MM.1S (cell line): ENCODE measurements at regions not wholly inside any gene's neighbourhood (a gene's known extent, or its start where the extent isn't known, plus 50 kb on each side); places are given as distances from the start of the nearest gene placed in this dataset.

Source experiments
- DNase-seq: peaks from one replicate; pipeline ENCODE4 v3.0.0-alpha.2; 2015
- H2AFZ ChIP-seq: fragments of 300-600 bp; sonication (generic); 2 replicates; pipeline ENCODE4 v1.6.0; 2016; ENCODE audit warnings: antibody characterized with exemption, low read length
- H3F3A ChIP-seq: fragments of 300-600 bp; sonication (generic); 2 replicates; pipeline ENCODE4 v1.6.1; 2016; ENCODE audit warnings: mild to moderate bottlenecking, antibody characterized with exemption, low read length, moderate library complexity, mixed read lengths; ENCODE audit not compliant: insufficient read depth
- H3K27ac ChIP-seq: fragments of 300-600 bp; sonication (generic); 2 replicates; pipeline ENCODE4 v1.5.1; 2016; ENCODE audit warnings: mild to moderate bottlenecking, low read length
- H3K27me3 ChIP-seq: fragments of 300-600 bp; sonication (generic); replicated peaks from 2 replicates; pipeline ENCODE4 v1.6.0; 2016; ENCODE audit warnings: low read length; ENCODE audit not compliant: insufficient read depth
- H3K36me3 ChIP-seq: fragments of 300-600 bp; sonication (generic); replicated peaks from 2 replicates; pipeline ENCODE4 v1.6.1; 2016; ENCODE audit warnings: mild to moderate bottlenecking, low read length, mixed read lengths; ENCODE audit not compliant: insufficient read depth
- H3K4me1 ChIP-seq: fragments of 300-600 bp; sonication (generic); 2 replicates; pipeline ENCODE4 v1.6.1; 2016; ENCODE audit warnings: low read length, mixed read lengths
- H3K4me2 ChIP-seq: fragments of 300-600 bp; sonication (generic); 2 replicates; pipeline ENCODE4 v1.6.0; 2016; ENCODE audit warnings: low read depth, low read length
- H3K4me3 ChIP-seq: fragments of 300-600 bp; sonication (generic); 2 replicates; pipeline ENCODE4 v1.5.1; 2016; ENCODE audit warnings: low read length, mixed read lengths
- H3K79me2 ChIP-seq: fragments of 300-600 bp; sonication (generic); 2 replicates; pipeline ENCODE4 v1.6.1; 2016; ENCODE audit warnings: mixed run types, low read length, mixed read lengths
- H3K9ac ChIP-seq: fragments of 300-600 bp; sonication (generic); 2 replicates; pipeline ENCODE4 v1.6.1; 2016; ENCODE audit warnings: low read length, mixed read lengths
- H3K9me2 ChIP-seq: fragments of 300-600 bp; sonication (generic); replicated peaks from 2 replicates; pipeline ENCODE4 v1.6.1; 2016; ENCODE audit warnings: mild to moderate bottlenecking, low read length, mixed read lengths; ENCODE audit not compliant: insufficient read depth
- H3K9me3 ChIP-seq: fragments of 300-600 bp; sonication (generic); replicated peaks from 2 replicates; pipeline ENCODE4 v1.6.1; 2016; ENCODE audit warnings: mild to moderate bottlenecking, low read length, mixed read lengths; ENCODE audit not compliant: insufficient read depth
- H4K20me1 ChIP-seq: fragments of 300-600 bp; sonication (generic); 2 replicates; pipeline ENCODE4 v1.6.1; 2016; ENCODE audit warnings: mild to moderate bottlenecking, low read length, moderate library complexity, mixed read lengths; ENCODE audit not compliant: insufficient read depth
- CTCF ChIP-seq: fragments of 300-600 bp; sonication (generic); IDR thresholded peaks from 2 replicates; pipeline ENCODE4 v1.5.1; 2016; ENCODE audit warnings: antibody characterized with exemption, low read length, mixed read lengths
- EZH2 ChIP-seq: fragments of 300-600 bp; sonication (generic); optimal IDR thresholded peaks from 2 replicates; pipeline ENCODE3; 2017; ENCODE audit warnings: low read depth, mild to moderate bottlenecking, antibody characterized with exemption, low read length, mixed read lengths
- EZH2phosphoT487 ChIP-seq: fragments of 300-600 bp; sonication (generic); IDR thresholded peaks from 2 replicates; pipeline ENCODE4 v1.6.1; 2018; ENCODE audit warnings: antibody characterized with exemption, low read length

GRCh38 chr7:131689662-131690234 lies 133.3 kb upstream of the PODXL start:
- Histone ChIP-seq H3K4me2 (no peak overlapping the region), H3K4me1 (no peaks in the 10 kb centered on the region), H3K36me3 (no peaks in the 10 kb centered on the region), H2AFZ (no peak overlapping the region), H3K27me3 (peaks cover 61% of the 10 kb centered on the region), H4K20me1 (0 out of 2 replicates have a peak, but pooled peaks cover 5% of the 10 kb centered on the region), H3K9ac (no peak overlapping the region), H3K79me2 (no peaks in the 10 kb centered on the region), H3K4me3 (no peak overlapping the region), H3K27ac (no peak overlapping the region), H3K9me3 (no peaks in the 10 kb centered on the region), H3K9me2 (no peaks in the 10 kb centered on the region), H3F3A (no peaks in the 10 kb centered on the region)
- DNase-seq: no peak
- TF ChIP-seq CTCF (no peak), EZH2 (no peak), EZH2phosphoT487 (no peak)

GRCh38 chr7:131688738-131689661 lies 132.6 kb upstream of the PODXL start:
- Histone ChIP-seq H2AFZ (no peak overlapping the region), H3K36me3 (no peaks in the 10 kb centered on the region), H3K4me2 (no peak overlapping the region), H3K9me3 (no peaks in the 10 kb centered on the region), H3K4me1 (peaks cover 3% of the 10 kb centered on the region), H3K9me2 (no peaks in the 10 kb centered on the region), H4K20me1 (0 out of 2 replicates have a peak, but pooled peaks cover 5% of the 10 kb centered on the region), H3K27me3 (peaks cover 63% of the 10 kb centered on the region), H3K9ac (no peak overlapping the region), H3K79me2 (no peaks in the 10 kb centered on the region), H3K4me3 (no peak overlapping the region), H3K27ac (no peak overlapping the region), H3F3A (no peaks in the 10 kb centered on the region)
- TF ChIP-seq CTCF (peak; percentile 98), EZH2 (no peak)
- peak; percentile 69 for DNase-seq

- 0 out of 2 replicates have a peak, but pooled peaks cover 5% of the 10 kb centered on the region for H4K20me1 ChIP-seq
- H3K27ac ChIP-seq: no peak overlapping the region
- no peak overlapping the region for H3K9ac ChIP-seq
Measured at GRCh38 chr7:131687296-131687695, 130.9 kb upstream of the PODXL start.

More at GRCh38 chr7:131687296-131687695, 130.9 kb upstream of the PODXL start:
- Histone ChIP-seq H3K9me2 (no peaks in the 10 kb centered on the region), H3F3A (no peaks in the 10 kb centered on the region), H3K79me2 (no peaks in the 10 kb centered on the region), H3K4me1 (peaks cover 16% of the 10 kb centered on the region), H3K4me3 (no peak overlapping the region), H3K27me3 (peaks cover 63% of the 10 kb centered on the region), H2AFZ (no peak overlapping the region), H3K4me2 (no peak overlapping the region), H3K36me3 (no peaks in the 10 kb centered on the region), H3K9me3 (no peaks in the 10 kb centered on the region)
- no peak for DNase-seq
- TF ChIP-seq CTCF: no peak
